Activated CD4-positive, alpha-beta T cell treated with anti-CD3 and anti-CD28 coated beads for 1 hour (primary cell): ENCODE measurements at regions not wholly inside any gene's neighbourhood (a gene's known extent, or its start where the extent isn't known, plus 50 kb on each side); places are given as distances from the start of the nearest gene placed in this dataset.
"Not testable (repeated sequence)": the region's sequence is repeated elsewhere in the genome, so short reads cannot be mapped to it uniquely, and the experiment has no call there.

ENCODE experiments used
- DNase-seq: peaks from one replicate; pipeline ENCODE4 v3.0.0-alpha.2; 2020

GRCh38 chr14:65975865-65976264 is 510.3 kb upstream of the CCDC196 start:
- DNase-seq: no peak

GRCh38 chr14:65976761-65977404 is 509.3 kb upstream of the CCDC196 start:
- no peak for DNase-seq

GRCh38 chr14:65981192-65981843 is 504.9 kb upstream of the CCDC196 start:
- DNase-seq: no peak

GRCh38 chr14:65986041-65986440 is 500.1 kb upstream of the CCDC196 start:
- DNase-seq: no peak

- no peak for DNase-seq
Observed at GRCh38 chr14:65989981-65990380, 496.2 kb upstream of the CCDC196 start.

GRCh38 chr14:65991104-65991503 is 495.1 kb upstream of the CCDC196 start:
- DNase-seq: no peak

- DNase-seq: not testable (repeated sequence)
Observed at GRCh38 chr14:65991935-65992334, 494.2 kb upstream of the CCDC196 start.

- no peak for DNase-seq
Observed at GRCh38 chr14:65993103-65993502, 493.1 kb upstream of the CCDC196 start.

GRCh38 chr14:65993996-65994395 is 492.2 kb upstream of the CCDC196 start:
- no peak for DNase-seq

- no peak for DNase-seq
Observed at GRCh38 chr14:65997347-65997746, 488.8 kb upstream of the CCDC196 start.

- DNase-seq: no peak
Observed at GRCh38 chr14:65999865-66000264, 486.3 kb upstream of the CCDC196 start.

GRCh38 chr14:66000766-66001165 is 485.4 kb upstream of the CCDC196 start:
- no peak for DNase-seq

GRCh38 chr14:66001356-66001755 is 484.8 kb upstream of the CCDC196 start:
- DNase-seq: no peak

- DNase-seq: no peak
Observed at GRCh38 chr14:66003082-66003730, 483.0 kb upstream of the CCDC196 start.

GRCh38 chr14:66005900-66006434 is 480.2 kb upstream of the CCDC196 start:
- no peak for DNase-seq

GRCh38 chr14:66008631-66009030 is 477.5 kb upstream of the CCDC196 start:
- DNase-seq: no peak

GRCh38 chr14:66009089-66009488 is 477.1 kb upstream of the CCDC196 start:
- no peak for DNase-seq

- DNase-seq: no peak
Observed at GRCh38 chr14:66010695-66011094, 475.5 kb upstream of the CCDC196 start.

GRCh38 chr14:66011855-66012254 is 474.3 kb upstream of the CCDC196 start:
- DNase-seq: no peak

GRCh38 chr14:66013607-66014006 is 472.6 kb upstream of the CCDC196 start:
- not testable (repeated sequence) for DNase-seq

- no peak for DNase-seq
Observed at GRCh38 chr14:66015071-66015780, 470.9 kb upstream of the CCDC196 start.

GRCh38 chr14:66017927-66018326 is 468.2 kb upstream of the CCDC196 start:
- DNase-seq: no peak

- no peak for DNase-seq
Observed at GRCh38 chr14:66022526-66022925, 463.6 kb upstream of the CCDC196 start.
